ENCODE measurements at regions not wholly inside any gene's neighbourhood (a gene's known extent, or its start where the extent isn't known, plus 50 kb on each side); places are given as distances from the start of the nearest gene placed in this dataset.
"Not testable (repeated sequence)": the region's sequence is repeated elsewhere in the genome, so short reads cannot be mapped to it uniquely, and the experiment has no call there.

DNA sequence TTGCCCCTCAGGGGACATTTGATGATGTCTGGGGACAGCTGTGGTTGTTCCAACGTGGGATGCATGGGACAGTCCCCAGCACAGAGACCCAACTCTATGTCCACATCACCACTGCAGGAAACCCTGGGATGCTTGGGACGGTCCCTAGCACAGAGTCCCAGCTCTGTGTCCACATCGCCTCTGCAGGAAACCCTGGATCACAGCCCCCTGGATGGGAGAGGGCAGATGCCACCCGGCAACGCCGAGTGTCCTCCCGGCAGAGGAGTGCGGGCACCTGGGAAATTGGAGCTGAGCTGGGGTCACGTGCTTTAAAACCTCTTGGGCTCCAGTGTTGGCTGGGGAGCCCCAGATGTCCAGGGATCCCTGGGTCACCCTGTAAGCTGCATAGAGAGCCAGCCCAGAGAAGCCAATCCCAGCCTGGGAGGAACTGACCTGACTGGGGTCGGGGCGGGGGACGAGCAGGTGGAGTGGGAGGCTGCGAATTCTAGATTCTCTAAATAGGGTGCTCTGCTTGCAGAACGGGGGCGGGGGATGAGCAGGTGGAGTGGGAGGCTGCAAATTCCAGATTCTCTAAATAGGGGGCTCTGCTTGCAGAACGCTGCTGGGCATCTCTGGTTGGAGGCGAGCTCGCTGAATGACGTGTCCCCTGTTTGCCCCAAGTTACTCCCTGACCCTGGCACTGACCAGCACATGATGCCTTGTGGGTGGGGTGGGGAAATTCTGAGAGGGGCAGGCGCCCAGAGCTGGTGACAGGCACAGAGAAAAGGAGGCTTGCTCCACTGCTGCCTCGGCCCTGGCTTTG, 1197.8 kb downstream of the BRD1 start:
- no peak for DNase-seq

- DNase-seq = no peak
Observed at GRCh38 chr22:48628891-48629543, 1198.7 kb downstream of the BRD1 start.

DNA sequence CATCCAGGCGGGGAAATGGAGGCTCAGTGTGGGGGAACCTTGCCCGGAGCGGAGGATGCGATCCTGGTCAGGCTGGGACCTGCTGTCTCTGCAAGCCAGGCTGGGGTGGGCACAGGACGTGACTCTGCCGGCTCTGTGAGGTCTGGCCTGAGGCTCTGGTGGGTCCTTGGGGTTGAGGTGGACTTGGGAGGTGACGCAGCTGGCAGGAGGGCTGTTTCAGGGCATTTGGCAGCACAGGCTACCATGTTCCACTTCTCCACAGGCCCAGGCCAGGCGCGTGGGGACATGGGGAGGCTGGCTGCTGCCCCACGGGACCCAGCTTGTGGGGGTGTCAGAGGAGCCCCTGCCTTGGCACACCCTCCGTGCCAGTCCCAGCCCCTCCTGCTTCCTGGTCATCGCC, 1199.7 kb downstream of the BRD1 start:
- DNase-seq = no peak

- DNase-seq = no peak
Observed at GRCh38 chr22:48627203-48627602, 1200.5 kb downstream of the BRD1 start.

DNA sequence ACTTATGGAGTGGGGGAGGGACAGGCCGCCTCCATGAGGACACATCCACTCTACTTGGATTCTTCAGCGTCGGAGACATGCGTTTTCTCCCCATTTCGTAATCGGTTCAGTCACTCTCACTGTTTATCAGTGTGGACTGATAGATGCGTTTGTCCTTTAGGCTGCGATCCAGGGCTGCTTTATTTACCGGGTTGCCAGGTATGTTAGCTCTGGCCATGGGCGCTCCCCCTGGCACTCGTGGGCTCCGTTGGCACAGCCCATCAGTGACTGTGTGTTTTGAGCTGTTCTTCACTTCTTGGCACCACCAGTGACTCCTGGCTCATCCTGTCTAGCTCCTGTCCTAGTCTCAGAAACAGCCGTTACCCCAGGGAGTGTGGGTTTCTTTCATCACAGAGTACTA, 1203.3 kb downstream of the BRD1 start:
- no peak for DNase-seq

- no peak for DNase-seq
Observed at GRCh38 chr22:48622891-48623545, 1204.7 kb downstream of the BRD1 start.

DNA sequence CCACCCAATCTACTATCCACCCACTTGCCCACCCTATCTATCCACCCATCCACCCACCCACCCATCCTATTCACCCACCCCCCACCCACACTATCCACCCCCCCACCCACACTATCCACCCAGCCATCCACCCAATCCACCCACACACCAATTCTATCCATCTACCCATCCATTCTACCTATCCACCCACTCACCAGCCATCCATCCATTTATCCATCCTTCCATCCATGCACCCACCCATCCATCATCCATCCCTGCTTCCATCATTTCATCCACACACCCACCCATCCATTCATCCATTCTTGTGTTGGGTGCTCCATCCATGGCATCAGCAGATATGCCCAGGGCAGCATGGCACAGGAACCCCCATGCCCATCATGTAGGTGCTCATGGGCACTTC, 1206.6 kb downstream of the BRD1 start:
- DNase-seq = no peak

DNA sequence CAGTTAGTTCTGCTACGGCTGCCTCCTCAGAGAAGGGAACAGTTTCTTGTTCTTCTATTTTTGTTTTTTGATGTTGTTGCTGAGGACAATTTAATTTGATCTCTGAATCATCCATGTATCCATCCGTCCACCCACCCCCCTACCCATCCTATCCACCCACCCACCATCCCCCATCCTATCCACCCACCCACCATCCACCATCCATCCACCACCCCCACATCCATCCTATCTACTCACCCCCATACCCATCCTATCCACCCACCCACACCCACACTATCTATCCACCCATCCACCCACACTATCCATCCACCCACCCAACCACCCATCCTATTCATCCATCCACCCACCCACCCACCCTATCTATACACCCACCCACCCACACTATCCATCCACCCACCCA, 1207.2 kb downstream of the BRD1 start:
- DNase-seq = not testable (repeated sequence)

DNA sequence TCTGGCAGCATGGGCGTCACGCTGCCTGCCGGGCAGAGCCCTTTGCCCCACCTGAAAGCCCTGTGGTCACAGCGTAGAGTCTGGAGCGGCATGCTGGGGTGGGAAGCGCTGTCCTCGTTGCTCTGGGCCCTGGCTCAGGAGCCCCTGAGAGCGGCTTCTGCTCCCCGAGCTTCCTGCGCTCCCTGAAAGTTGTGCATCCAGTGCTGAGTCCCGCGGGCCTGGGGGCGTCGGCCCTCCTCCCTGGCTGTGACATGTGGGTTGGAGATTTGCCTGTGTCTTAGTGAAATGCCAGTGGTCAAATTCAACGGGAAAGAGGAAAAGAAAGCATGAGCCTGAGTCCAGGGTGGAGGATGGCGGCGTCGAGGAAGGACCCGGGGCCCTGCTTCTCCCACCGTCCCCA, 1208.0 kb downstream of the BRD1 start:
- DNase-seq = no peak

DNA sequence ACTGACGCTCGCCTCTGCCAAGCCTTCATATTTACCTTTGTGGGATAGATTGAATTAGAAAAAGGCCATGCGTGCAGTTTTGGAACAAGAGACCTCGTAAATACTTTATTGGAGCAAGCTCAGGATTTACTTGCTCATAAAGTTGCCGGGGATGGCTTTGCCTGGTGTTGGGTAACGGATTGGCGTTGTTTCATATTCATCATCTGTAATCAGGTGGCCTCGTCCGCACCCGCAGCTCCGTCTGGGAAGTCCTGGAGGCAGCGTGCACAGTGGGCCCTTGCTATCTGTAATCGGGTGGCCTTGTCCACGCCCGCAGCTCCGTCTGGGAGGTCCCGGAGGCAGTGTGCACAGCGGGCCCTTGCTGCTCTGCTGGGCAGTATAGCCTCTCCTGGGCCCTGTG, 1209.3 kb downstream of the BRD1 start:
- no peak for DNase-seq

GRCh38 chr22:48616656-48617055, 1211.0 kb downstream of the BRD1 start:
- no peak for DNase-seq

DNA sequence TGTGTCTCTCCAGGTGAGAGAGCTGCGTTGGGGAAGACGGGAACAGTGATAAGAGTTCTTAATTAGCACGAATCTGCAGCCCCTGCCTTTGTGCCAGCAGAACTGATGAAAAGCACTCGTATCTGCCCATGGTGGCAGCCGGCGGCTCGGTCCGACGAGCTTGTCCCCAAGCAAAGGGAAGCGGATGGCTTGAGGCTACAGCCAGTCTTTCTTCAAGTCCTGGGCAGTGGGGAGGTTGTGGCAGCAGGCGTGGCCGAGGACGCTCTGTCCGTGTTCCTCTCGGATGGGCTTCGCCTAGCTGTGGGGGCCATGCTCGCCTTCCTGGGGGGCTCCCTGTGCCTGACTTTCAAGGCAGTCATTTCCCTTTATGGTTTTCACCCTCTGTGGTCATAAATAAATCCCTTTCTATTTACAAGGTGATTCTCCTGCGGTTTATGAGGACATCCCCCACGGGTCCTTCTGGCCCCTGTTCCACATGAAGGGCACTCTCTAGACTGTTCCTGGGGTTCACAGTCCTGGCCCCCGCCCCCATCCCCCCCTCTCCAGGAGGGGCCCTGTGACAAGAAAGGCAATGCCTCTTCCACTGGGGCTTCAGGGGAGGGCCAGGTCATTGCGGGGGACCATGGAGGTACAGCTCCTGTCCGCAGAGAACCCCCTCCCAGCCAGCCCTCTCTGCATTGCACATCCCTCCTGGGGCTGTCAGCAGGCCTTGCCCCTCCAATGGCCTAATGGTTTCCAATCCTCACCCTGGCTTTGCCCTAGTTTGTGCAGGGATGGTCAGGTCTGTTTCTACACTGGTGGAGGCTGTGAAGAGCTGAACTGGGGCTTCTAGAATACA, 1212.3 kb downstream of the BRD1 start:
- DNase-seq = no peak

DNA sequence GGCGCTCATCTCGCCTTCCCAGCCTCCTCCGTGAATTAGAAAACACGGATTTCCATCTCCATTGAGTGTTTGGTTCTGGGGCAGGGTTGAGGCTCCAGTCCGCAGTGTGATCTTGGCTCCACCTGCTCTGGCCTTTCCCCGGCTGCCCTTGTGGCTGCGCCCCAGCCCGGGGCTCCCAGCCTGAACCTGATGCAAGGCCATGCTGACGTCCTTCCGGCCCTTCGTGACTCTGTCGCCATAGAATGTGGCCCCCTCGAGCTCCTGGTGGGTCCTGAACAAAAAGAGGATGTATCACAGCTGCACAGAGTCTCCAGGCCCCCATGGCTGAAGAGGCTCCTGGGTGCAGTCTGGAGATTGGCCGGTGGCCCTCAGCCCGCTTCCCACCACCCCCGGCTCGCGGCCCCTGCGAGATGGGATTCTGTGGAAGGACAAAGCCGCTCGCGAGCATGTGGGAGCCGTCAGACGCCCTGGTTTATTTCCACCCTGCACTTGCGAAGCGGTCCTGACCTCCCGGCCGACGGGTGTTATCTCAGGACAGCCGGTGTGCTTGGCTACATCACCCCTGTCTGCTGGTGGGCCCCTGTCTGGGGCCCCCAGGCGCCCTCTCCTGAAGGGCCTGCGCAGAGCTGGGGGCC, 1214.0 kb downstream of the BRD1 start:
- DNase-seq = no peak

DNA sequence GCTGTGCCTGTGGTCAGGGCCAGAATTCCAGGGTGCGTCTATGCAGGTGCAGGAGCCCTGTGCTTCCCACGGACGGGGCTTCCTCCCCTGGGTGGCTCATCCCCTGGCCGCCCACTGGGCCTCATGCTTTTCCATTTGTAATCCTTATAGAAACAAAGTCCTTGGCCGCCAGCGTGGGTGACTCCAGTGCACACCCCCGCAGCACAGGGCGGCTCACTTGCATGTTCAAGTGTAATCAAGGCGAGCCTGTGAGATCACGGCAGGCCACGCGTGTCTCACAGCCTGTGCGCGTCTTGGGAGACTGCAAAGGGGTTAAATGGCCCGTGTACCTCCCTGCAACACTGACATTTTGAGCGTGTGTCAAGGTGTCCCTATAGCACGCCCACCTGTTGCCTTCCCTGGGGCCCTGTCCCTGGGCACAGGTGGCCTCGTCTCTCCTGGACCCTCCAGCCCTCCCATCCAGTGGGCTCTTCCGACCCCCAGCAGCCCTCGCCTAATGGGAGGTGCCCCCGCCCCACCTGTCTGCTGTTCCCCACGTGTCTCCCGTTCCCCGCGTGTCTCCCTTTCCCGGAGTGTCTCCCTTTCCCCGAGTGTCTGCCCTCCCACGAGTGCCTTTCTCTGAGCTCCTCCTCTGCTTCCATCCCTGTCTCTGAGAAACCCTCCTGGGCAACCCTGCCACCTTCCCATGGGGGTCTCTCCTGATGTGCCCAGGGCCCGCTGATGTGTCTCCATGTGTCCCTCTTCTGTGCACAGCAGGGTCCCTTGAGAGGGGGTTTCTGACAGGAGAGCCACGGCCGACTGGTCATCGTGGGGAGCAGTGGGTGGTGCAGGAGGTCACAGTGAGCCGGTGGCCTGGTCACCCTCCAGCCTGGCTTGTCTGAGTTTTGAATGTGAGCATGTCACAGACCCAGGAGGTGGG, 1215.3 kb downstream of the BRD1 start:
- DNase-seq = no peak

DNA sequence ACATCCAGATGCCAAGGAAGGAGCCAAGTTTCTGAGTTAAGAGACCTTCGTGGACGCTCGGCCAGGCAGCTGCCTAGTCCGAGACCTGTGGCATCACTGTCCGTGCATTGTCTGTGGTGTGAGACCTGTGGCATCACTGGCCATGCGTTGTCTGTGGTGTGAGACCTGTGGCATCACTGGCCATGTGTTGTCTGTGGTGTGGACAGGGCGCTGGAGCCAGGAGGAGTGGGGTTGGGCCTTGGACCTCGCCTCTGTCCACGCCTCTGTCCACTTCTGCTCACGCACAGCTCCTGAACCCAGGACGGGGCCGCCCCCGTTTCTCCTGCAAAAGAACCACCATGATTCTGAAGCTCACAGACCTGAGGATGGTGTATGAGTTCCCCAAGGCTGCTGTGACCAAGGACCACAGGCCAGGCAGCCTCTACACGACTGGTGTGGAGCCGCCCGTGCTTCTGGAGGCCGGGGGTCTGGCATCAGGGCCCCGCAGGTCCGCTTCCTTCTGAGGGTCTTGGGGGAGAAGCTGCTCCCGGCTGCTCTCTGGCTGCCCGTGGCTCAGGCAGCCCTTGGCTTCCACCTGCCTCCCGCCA, 1218.3 kb downstream of the BRD1 start:
- DNase-seq = no peak

- no peak for DNase-seq
Observed at GRCh38 chr22:48607901-48608662, 1219.6 kb downstream of the BRD1 start.

DNA sequence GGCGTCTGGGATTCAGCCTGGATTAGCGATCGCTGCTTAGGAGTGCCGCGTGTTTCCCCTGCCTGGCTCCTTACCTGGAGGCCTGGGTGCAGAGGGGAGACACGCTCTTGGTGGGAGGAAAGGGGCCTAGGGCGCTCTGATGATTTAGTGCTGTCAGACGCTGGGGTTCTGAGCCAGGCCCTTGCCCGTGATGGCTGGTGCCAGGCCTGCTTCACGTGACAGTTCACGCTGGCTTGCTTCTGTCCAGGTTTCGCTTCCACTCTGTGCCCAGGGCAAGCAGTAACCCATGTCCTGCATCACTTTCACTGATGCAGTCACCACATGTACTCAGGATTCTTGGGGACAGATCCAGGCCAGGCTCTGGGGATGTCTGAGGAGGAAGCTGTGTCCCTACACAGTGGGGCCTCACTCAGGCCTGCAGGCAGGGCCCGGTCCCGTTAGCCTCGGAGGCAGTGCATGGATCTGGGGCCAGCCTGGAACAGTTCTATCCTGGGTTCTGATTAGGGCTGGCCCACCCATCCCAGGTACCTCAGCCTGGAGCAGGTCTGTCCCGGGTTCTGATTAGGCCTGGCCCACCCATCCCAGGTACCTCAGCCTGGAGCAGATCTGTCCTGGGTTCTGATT, 1220.9 kb downstream of the BRD1 start:
- no peak for DNase-seq

DNA sequence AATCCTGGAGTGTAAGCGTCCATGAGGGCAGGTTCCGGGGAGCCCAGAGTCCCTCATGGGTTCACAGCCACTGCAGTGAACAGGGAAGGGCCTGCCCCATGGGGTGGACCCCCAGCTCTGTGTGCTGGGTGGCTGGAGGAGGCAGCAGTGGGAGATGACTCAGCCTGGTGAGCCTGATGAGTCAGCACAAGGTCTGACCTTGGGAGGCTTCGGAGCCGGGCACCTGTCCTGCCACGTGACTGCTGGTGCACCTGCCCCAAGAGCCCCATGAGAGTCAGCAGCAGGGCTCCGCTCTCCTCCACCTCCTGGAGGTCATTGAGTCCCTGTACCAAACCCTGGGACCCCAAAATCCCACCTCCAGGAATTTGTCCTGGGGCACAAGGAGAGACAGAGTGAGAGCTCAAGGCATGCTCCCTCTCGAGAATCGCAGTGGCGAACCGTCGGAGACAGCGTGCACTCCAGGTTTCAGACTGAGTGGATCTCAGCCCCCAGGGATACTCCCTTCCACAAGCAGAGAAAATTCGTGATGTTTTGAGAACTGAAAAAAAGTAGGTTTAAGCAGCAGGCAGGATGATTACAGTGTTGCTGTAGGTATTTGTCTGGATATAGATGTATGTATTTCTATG, 1221.7 kb downstream of the BRD1 start:
- DNase-seq = no peak

- DNase-seq = no peak
Observed at GRCh38 chr22:48605125-48605524, 1222.5 kb downstream of the BRD1 start.
